Stimulated activated CD4-positive, alpha-beta T cell treated with anti-CD3 and anti-CD28 coated beads, TNF-alpha, amount 100 ng/mL, for 1 hour (primary cell): ENCODE measurements at regions not wholly inside any gene's neighbourhood (a gene's known extent, or its start where the extent isn't known, plus 50 kb on each side); places are given as distances from the start of the nearest gene placed in this dataset.

ENCODE experiments used
- DNase-seq, 3 donors: peaks; one replicate each; pipeline ENCODE4 v3.0.0-alpha.2; 2020; ENCODE audit warnings: low read depth in 3 of 3, low spot score in 1 of 3

DNA sequence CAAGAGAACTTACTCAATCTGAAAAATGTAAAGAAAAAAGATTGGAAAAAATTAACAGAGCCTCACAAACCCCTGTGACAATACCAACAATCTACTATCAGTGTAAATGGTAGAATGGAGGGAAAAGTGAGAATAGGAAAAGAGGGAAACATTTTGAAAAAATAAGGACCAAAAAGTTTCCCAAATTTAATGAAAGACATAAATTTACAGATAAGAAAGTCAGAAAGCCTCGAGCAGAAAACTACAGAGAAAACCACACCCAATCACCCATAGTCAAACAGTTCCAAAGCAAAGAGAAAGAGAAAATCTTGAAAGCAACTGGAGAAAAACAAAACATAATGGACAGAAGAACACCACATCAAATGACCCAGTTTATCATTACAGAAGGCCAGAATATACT is 142.7 kb upstream of the DIO3 start:
- no peak for DNase-seq

GRCh38 chr14:101426466-101426865 is 134.8 kb upstream of the DIO3 start:
- DNase-seq, result no peak

DNA sequence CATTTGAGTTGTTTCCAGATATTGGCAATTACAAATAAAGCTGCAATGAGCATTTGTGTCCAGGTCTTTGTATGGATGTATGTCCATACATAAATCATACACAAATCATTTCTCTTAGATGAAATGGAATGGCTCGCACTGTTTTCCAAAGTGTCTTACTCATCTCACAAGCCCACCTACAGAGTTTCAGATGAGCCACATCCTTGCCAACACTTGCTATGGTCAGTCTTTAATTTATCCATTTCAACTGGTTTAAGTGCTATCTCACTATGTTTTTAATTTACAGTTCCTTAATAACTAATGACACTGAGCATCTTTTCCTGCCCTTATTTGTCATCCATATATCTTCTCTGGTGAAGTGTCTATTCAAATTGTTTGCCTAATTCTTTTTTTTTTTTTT is 132.9 kb upstream of the DIO3 start:
- DNase-seq, result no peak

GRCh38 chr14:101435546-101435945 is 125.7 kb upstream of the DIO3 start:
- no peak for DNase-seq

DNA sequence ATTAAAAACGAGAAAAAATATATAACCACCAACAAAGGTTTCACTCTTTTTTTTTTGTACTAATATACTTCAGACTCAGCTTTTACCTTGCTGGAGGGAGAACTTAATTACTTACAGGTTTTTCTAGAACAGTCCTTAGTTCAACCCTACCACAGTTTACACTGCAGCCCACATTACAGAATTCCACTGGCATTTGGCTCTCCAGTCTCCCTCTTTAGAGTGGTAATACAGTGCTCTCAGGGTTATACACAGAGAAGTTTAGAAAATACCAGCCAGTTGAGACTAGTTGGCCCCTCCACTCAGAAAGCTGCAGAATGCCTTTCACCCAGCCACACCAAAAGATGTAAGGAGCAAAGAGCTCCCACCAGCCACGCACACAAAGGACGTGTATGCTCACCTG is 122.3 kb upstream of the DIO3 start:
- no peak for DNase-seq

DNA sequence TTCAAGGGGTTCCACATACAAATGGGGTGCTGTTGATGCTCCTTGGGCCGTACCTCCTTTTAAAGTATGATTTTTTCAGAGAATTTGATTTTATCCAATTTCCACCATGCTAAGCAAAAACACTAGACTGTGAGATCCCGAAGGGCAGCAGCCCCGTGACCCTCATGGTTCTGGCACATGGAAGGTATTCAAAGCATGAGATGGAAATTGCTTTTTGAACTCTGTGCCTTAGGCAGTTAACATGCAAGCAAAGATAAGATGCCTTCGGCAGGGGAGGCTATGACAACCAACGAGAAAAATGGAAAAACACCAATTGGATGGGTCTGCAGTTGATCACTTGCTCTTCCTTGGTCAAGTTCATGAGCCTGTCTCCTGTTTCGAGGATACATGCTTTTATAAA is 120.8 kb upstream of the DIO3 start:
- DNase-seq, result no peak

DNA sequence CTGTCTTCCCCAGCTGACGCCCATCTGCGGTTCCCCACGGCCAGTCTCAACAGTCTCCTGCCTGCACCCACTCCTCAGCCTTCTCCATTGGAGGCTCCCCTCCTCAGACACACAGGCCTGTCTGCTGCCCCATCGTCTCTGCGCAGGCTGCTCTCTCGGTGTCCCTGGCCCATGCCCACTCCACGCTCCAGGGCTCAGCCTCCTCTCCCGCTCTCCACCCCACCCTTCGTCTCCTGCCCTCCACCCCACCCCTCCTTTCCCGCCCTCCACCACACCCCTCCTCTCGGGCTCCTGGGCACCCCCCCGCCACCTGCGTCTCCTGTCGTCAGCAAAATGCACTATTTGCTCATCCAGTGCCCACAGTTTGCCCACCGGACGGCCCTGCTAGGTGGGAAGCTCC is 119.6 kb upstream of the DIO3 start:
- DNase-seq, result no peak

GRCh38 chr14:101442451-101442850 is 118.8 kb upstream of the DIO3 start:
- DNase-seq, result peak; percentile 8 to 13 (median 13)

- DNase-seq, result no peak
Measured at GRCh38 chr14:101444116-101444515, 117.2 kb upstream of the DIO3 start.

DNA sequence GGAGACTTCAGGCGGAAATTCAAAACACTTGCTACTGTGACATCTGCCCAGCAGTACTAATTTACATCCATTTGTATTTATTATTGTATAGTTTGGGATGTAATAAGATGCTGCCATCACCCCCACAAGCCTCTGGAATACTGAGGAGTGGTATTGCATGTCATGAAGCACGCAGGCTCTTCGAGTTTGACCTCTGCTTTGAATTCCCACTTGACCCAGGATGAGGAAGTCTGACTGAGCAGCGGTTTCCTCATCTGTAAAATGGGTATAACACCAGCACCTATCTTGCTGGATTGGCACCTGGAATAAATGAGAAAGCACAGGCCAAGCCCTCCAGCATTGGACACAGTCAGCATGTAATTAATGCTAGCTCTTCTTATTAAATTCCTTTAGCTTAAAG is 116.0 kb upstream of the DIO3 start:
- no peak for DNase-seq

DNA sequence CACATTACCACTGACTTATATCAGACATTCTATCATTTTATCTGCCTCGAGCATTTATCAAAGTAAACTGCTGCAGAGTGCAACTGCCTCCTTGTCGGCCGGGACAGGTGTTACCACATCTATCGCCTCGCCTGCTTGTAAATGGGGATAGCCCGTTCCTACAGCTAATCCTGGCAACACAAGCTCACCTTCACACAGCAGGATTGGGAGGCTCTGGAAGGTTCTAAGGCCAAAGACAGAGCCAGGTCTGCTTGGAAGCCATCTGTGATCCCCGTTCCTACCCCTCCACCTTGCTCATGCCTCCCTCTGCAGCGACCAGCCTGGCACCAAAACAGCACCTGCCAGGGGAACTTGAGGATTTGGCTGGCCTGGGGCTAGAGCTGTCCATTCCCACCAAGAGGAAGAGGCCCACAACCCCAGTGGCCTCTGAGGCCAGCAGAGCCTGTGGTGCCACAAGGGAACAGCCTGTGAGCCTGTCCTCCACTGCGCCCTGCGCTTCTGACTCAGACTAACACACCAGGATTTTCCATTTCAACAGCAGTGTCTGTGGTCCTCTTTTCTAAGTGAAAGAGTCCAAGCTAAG is 114.8 kb upstream of the DIO3 start:
- no peak for DNase-seq

DNA sequence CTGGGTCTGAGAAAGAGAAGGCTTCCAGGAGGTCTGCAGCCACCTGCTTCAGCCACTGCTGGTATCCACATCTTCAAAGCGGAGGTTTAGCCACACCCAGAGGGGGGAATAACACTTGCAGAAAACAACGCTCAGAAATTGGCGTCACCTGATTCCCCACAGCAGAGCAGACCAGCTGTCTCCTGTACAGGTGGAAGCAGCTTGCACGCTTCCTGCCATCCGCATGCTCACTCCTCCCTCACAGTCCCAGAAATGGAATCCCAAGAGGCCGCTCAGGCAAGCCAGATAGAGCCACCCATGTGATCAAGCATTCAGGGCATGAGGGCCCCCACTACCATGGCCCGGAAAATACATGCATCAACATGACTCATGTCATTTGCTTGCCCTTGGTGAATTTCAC is 112.2 kb upstream of the DIO3 start:
- DNase-seq, result no peak

- no peak for DNase-seq
Measured at GRCh38 chr14:101451166-101451565, 110.1 kb upstream of the DIO3 start.

- DNase-seq, result no peak
Measured at GRCh38 chr14:101453225-101453624, 108.1 kb upstream of the DIO3 start.

- DNase-seq, result no peak
Measured at GRCh38 chr14:101454229-101454628, 107.1 kb upstream of the DIO3 start.

DNA sequence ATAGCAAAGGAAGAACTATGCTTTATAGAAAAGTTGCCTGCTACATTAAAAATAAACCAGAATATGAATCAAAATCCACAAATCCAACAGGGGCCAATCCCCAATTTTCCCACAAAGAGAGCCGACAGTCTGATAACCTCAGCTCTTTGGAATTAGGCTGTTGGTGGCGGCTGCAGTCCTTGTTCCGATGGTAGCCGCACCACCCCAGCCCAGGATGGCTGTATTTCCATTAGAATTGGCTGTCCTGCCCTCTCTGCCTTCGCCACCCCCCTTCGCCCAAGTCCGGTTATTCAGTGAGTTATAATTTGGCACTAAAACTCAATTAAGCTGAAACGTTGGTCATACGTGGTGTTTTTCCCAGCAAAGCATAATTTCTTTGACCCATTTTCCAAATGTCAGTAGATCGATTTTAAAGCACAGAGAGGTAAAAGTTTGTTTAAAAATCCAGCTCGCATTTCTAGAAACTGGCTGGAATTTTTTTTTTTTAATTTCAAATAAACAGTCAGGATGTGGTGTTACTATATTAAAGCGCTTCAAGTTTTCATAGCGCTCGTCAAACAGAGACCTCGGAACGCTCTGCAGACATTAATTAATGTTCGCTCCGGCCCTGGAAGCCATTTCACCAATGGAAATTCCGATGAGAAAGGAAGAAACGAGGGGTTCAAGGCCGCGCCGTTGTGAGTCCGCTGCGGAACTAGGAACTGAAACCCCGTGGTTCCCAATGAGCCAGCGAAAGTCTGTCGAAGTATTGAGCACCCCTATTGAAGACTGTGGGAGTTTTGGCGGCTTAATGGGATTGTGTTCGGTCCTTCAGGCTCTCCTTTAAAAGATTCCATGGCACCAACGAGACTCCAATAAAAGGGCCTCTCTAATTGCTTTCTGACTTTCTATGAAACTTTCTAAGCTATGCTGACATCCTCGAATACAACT is 104.8 kb upstream of the DIO3 start:
- DNase-seq, result no peak

DNA sequence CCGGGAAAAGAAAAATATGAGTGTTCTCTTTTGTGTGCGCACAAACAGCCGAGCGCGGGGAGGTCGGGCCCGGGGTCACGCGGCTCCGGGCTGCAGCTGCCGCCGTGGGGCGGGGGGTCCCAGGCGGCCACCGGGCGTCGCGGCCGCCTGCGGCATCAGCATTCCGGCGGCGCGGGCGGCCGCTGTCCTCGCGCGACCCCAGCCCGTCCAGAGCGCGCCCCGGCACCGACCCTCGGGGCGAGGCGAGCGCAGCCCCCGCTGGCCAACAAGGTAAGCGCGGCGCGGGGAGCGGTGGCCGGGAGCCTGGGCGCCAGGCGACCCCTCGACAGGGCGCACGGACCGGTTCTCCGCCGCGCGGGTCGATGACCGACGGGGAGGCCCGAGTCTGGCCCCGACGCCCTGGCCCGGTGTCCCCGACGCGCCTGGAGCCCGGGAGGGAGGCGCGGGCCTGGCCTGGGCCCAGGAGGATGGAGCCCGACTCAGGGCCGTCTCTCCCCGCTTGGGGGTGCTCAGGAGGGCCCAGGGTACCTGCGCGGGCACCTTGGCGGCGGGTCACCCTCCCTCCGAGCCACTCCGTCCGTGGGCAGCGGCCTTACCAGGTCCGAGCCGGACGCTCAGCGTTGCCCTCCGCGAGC is 103.9 kb upstream of the DIO3 start:
- DNase-seq, result no peak

DNA sequence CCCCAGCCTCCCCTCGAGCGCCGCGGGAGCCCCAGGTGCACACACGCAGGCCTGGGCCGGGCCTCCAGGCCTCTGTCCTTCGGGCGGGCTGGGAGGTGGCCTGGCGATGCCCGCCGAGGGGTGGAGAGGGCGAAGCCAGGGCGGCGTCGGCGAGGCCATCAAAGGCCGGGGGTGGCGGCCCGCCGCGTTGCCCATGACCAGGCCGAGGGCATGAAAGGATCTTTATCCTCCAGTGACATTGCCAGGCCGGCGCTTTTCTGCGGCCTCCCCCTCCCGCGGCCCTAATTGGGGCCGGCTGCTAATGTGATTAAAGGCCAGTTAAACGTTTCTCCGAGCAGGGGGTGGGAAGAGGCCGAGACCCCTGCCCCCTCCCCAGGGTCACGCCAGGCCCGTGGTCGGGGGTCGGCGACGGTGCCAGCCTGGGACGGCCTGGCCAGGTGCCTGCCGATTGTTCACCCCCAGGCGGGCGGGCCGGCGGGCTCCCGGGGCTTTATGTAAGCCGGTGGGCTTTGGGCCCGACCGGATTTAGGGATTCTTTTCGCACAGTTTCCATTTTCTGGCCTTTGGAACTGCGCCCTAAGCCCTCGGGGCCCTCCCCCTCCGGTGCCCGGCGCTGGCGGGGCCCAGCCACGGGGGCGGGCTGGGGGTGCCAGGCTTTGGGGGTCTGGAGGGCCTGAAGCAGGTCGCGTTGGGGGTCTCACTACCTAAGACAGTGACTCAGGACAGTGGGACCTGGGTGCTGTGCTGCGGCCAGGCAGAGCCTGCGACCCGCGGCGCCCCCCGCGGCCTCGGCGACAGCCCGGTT is 103.2 kb upstream of the DIO3 start:
- DNase-seq, result no peak

DNA sequence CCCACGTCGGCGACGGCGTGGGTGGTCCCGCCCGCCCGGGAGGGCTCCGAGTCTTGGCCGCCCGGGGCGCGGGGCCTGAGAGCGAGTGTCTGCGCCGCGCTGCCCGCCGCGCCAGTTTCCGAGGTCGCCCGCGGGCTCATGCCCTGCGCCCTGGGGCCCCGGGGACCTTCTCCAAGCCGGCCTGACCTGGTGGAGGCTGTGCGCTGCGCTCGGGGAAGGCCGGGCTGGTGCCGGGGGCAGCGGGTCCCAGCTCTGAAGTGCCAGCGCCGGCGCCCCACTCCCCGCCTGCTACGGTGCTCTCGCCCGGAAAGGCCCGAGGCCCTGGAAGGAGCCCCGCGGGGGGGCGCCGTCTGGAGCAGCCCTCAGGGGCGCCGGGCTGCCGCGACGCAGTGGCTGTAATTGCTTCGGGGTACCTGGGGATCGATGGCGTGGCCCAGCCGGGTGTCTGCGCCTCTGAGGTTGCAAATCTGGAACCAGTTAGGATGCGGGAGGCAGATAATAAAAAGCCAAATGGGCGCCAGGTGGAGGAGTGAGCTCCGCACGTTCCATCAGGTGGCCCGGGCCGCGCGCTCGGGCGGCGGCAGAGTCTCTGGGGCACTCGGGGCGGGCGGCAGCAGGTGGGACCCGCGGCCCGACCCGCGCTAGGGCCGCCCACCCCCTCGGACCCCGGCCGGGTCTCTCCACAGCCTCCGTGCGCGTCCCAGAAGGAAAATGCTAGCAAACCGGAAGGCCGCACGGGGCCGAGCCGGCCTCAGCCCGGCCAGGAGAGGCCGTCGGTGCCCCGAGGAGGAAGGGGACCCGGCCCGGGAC is 102.3 kb upstream of the DIO3 start:
- no peak for DNase-seq

DNA sequence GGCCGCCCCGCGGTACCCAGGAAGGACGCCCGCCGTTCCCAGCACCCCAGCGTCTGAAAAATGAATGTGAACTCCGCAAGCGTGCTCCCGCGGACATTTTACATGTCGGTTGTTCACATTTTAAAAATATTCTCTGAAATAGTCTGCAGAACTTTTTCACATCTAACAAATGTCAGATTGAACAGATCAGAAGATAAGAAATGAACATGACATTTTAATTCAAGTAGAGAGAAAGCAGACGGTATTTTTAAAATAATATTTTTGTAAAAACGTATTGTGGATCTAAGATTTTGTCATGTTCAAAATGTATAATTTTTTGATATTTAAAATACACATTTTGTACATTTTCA is 101.8 kb upstream of the DIO3 start:
- no peak for DNase-seq

GRCh38 chr14:101460521-101460920 is 100.8 kb upstream of the DIO3 start:
- DNase-seq, result no peak
